ENCODE measurements at regions not wholly inside any gene's neighbourhood (a gene's known extent, or its start where the extent isn't known, plus 50 kb on each side); places are given as distances from the start of the nearest gene placed in this dataset.

- no peak for TF ChIP-seq POLR2A (IDR thresholded peaks at IDR 0.05)
- TF ChIP-seq CTCF (IDR thresholded peaks at IDR 0.05), result no peak
Measured at GRCh38 chr13:40252676-40253075, 413.8 kb downstream of the FOXO1 start.
